HEK293 (cell line): ENCODE measurements at regions not wholly inside any gene's neighbourhood (a gene's known extent, or its start where the extent isn't known, plus 50 kb on each side); places are given as distances from the start of the nearest gene placed in this dataset.

Experiments used
- CTCF ChIA-PET: fragments of 350-600 bp; formaldehyde crosslinking; extraction: SDS; loops from one replicate; lab custom pipeline; 2021; ENCODE audit warnings: antibody characterized with exemption; lab: Yijun Ruan, JAX
- POLR2A ChIA-PET: fragments of 300-600 bp; formaldehyde crosslinking; extraction: SDS; loops from one replicate; lab custom pipeline; 2020; ENCODE audit warnings: antibody characterized with exemption, inconsistent platforms; lab: Yijun Ruan, JAX
- H3K27ac ChIP-seq: fragments of 200-500 bp; sonication (Bioruptor generic); 2 replicates; pipeline ENCODE4 v1.5.1; 2014; ENCODE audit warnings: low read depth, low read length, control low read depth, inconsistent platforms; ENCODE audit errors: extremely low read depth
- H3K36me3 ChIP-seq, 2 experiments: fragments of 200-500 bp in 1 of 2; sonication (Bioruptor generic) in 1 of 2; 1 replicate in 1 of 2; 2 replicates in 1 of 2; pipeline ENCODE4 v1.5.1; 2014 to 2017; ENCODE audit warnings: inconsistent platforms in 2 of 2, low read length in 2 of 2; ENCODE audit not compliant: control insufficient read depth in 2 of 2, insufficient read depth in 1 of 2
- H3K4me1 ChIP-seq: fragments of 200-500 bp; sonication (Bioruptor generic); 2 replicates; pipeline ENCODE4 v1.5.1; 2014; ENCODE audit warnings: mild to moderate bottlenecking, low read length, inconsistent platforms; ENCODE audit not compliant: control insufficient read depth, insufficient read depth
- H3K4me3 ChIP-seq: 2 replicates; pipeline ENCODE4 v1.5.1; 2011; ENCODE audit warnings: low read depth, mild to moderate bottlenecking, control low read depth, low read length, moderate library complexity
- H3K9me3 ChIP-seq: fragments of 200-500 bp; sonication (Bioruptor generic); 2 replicates; pipeline ENCODE4 v1.5.1; 2014; ENCODE audit warnings: low read depth, low read length, inconsistent platforms; ENCODE audit not compliant: control insufficient read depth, insufficient read depth
- GLIS1 ChIP-seq: fragments of 450-650 bp; formaldehyde crosslinking; IDR thresholded peaks from 2 replicates; pipeline ENCODE4 v1.5.1; 2016; ENCODE audit warnings: missing biosample characterization, missing genetic modification characterization
- KLF10 ChIP-seq: fragments of 450-650 bp; IDR thresholded peaks from 2 replicates; pipeline ENCODE4 v1.5.1; 2018; ENCODE audit warnings: missing biosample characterization, mild to moderate bottlenecking, missing genetic modification characterization
- MYNN ChIP-seq: fragments of 450-650 bp; formaldehyde crosslinking; IDR thresholded peaks from 2 replicates; pipeline ENCODE4 v1.5.1; 2016; ENCODE audit warnings: missing biosample characterization, missing genetic modification characterization, borderline replicate concordance
- SCRT1 ChIP-seq: fragments of 450-650 bp; formaldehyde crosslinking; IDR thresholded peaks from 2 replicates; pipeline ENCODE4 v1.5.1; 2016; ENCODE audit warnings: missing biosample characterization, missing genetic modification characterization, borderline replicate concordance
- SP3 ChIP-seq: fragments of 450-650 bp; formaldehyde crosslinking; IDR thresholded peaks from 2 replicates; pipeline ENCODE4 v1.5.1; 2016; ENCODE audit warnings: missing biosample characterization, missing genetic modification characterization
- ZBTB1 ChIP-seq: fragments of 450-650 bp; formaldehyde crosslinking; IDR thresholded peaks from 2 replicates; pipeline ENCODE4 v1.5.1; 2016; ENCODE audit warnings: missing biosample characterization, missing genetic modification characterization
- ZBTB21 ChIP-seq: fragments of 450-650 bp; formaldehyde crosslinking; IDR thresholded peaks from 2 replicates; pipeline ENCODE4 v1.5.1; 2017; ENCODE audit warnings: missing biosample characterization, missing genetic modification characterization
- ZBTB7A ChIP-seq: fragments of 450-650 bp; formaldehyde crosslinking; IDR thresholded peaks from 2 replicates; pipeline ENCODE4 v1.5.1; 2016; ENCODE audit warnings: low read depth, missing biosample characterization, missing genetic modification characterization
- ZFP41 ChIP-seq: fragments of 450-650 bp; formaldehyde crosslinking; IDR thresholded peaks from 2 replicates; pipeline ENCODE4 v1.5.1; 2016; ENCODE audit warnings: missing biosample characterization, missing genetic modification characterization, borderline replicate concordance
- ZNF169 ChIP-seq: fragments of 450-650 bp; formaldehyde crosslinking; IDR thresholded peaks from 2 replicates; pipeline ENCODE4 v1.5.1; 2016; ENCODE audit warnings: missing biosample characterization, missing genetic modification characterization
- ZNF221 ChIP-seq: fragments of 450-650 bp; formaldehyde crosslinking; IDR thresholded peaks from 2 replicates; pipeline ENCODE4 v1.5.1; 2017; ENCODE audit warnings: missing biosample characterization, missing genetic modification characterization, borderline replicate concordance
- ZNF341 ChIP-seq: fragments of 450-650 bp; formaldehyde crosslinking; IDR thresholded peaks from 2 replicates; pipeline ENCODE4; 2016; ENCODE audit warnings: low read depth, missing biosample characterization, missing genetic modification characterization
- ZNF37A ChIP-seq: fragments of 450-650 bp; IDR thresholded peaks from 2 replicates; pipeline ENCODE4 v1.5.1; 2018; ENCODE audit warnings: missing biosample characterization, missing genetic modification characterization
- ZNF404 ChIP-seq: fragments of 450-650 bp; formaldehyde crosslinking; IDR thresholded peaks from 2 replicates; pipeline ENCODE4 v1.5.1; 2017; ENCODE audit warnings: missing biosample characterization, missing genetic modification characterization
- ZNF521 ChIP-seq: fragments of 450-650 bp; formaldehyde crosslinking; IDR thresholded peaks from 2 replicates; pipeline ENCODE4 v1.5.1; 2017; ENCODE audit warnings: missing biosample characterization, mild to moderate bottlenecking, missing genetic modification characterization
- ZNF530 ChIP-seq: fragments of 450-650 bp; formaldehyde crosslinking; IDR thresholded peaks from 2 replicates; pipeline ENCODE4 v1.5.1; 2016; ENCODE audit warnings: low read depth, missing biosample characterization, missing genetic modification characterization
- ZNF558 ChIP-seq: fragments of 450-650 bp; formaldehyde crosslinking; IDR thresholded peaks from 2 replicates; pipeline ENCODE4 v1.5.1; 2016; ENCODE audit warnings: missing biosample characterization, missing genetic modification characterization
- ZNF561 ChIP-seq: fragments of 450-650 bp; IDR thresholded peaks from 2 replicates; pipeline ENCODE4 v1.5.1; 2018; ENCODE audit warnings: missing biosample characterization, missing genetic modification characterization, borderline replicate concordance
- ZNF654 ChIP-seq: fragments of 450-650 bp; formaldehyde crosslinking; IDR thresholded peaks from 2 replicates; pipeline ENCODE4 v1.5.1; 2016; ENCODE audit warnings: low read depth, missing biosample characterization, missing genetic modification characterization
- ZNF76 ChIP-seq: fragments of 450-650 bp; formaldehyde crosslinking; IDR thresholded peaks from 2 replicates; pipeline ENCODE4; 2016; ENCODE audit warnings: low read depth, missing biosample characterization, missing genetic modification characterization, borderline replicate concordance
- ZNF792 ChIP-seq: fragments of 450-650 bp; formaldehyde crosslinking; IDR thresholded peaks from 2 replicates; pipeline ENCODE4 v1.5.1; 2016; ENCODE audit warnings: missing biosample characterization, missing genetic modification characterization
- ZXDB ChIP-seq: fragments of 450-650 bp; formaldehyde crosslinking; IDR thresholded peaks from 2 replicates; pipeline ENCODE4 v1.5.1; 2016; ENCODE audit warnings: missing biosample characterization, missing genetic modification characterization
- TF ChIP-seq, protein P1 (sequence below): fragments of 450-650 bp; formaldehyde crosslinking; IDR thresholded peaks from 2 replicates; pipeline ENCODE4 v1.5.1; 2016; ENCODE audit warnings: missing biosample characterization, missing genetic modification characterization

DNA sequence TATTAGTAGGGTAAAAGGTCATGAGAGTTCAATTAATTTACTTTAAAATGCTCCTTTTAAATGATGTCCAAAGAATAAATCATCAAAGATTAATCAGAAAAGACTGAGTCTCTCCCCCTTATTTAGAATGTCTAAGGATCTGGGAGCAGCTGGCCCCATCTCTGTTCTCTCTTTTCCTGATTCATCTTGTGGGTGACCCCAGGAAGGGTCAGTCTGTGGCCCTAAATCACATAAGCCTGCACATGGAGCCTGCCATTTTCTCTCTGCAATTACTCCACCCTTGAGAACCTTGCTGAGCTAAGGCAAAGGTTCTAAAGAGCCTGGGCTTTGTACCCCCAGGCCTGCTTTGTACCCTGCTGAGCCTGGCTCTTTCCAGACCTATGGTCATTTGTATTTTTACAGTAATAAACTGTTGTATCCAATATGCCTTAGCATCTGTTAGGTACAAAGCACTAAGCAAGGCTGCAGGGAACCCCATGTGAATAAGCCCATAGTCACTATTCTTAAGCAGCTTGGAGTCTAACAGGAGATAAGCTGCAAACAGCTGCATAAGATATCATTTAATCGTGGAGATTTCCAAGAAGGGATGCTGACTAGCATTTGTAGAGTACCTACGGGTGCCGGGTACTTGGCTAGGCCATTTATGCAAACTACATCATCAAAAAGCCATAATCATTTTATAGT, 431.0 kb upstream of the MARCKS start:
- CTCF ChIA-PET, result interaction anchor here (0.6 to 0.7 kb wide), 4 partner anchors 10 to 430 kb away, joined by 3 to 4 read pairs (median 4); no protein-coding TSS in a partner anchor
- no peaks in the 10 kb centered on the region for H3K4me1 ChIP-seq
- no peak for TF ChIP-seq ZFP41
- no peak for TF ChIP-seq SCRT1 (tag by site-specific recombination)
- no peak for TF ChIP-seq ZNF561 (tag by site-specific recombination)
- TF ChIP-seq ZNF221 (tag by site-specific recombination), result no peak
- TF ChIP-seq ZNF341 (tag by site-specific recombination), result no peak
- TF ChIP-seq ZNF558 (tag by site-specific recombination), result no peak
- no peak for TF ChIP-seq ZNF37A (tag by site-specific recombination)
- TF ChIP-seq ZNF76 (tag by site-specific recombination), result no peak
- TF ChIP-seq, all 188 proteins: peak for 0
- POLR2A ChIA-PET, result no interaction called here
- Histone ChIP-seq H3K27ac (no peak overlapping the region), H3K4me3 (no peak overlapping the region), H3K9me3 (no peaks in the 10 kb centered on the region), H3K36me3 (no peaks in the 10 kb centered on the region)

DNA sequence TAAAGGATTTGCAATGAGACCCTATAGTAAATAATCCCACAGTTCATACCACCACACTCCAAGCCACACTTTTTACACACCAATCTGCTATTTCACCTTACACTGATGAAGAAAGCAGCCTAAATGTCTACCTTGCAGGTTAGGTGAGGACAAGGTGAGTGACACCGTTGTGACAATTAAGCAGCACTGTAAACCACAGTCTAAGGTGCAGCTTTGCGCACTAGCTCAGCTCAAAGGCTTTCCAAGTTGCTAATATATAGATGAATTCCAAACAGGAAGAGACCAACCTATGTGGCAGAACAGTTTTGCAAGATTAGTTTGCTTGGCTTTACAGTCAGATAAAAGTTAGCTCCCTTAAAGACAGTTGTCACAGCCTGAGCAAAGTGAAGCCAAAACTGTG, 429.5 kb upstream of the MARCKS start:
- POLR2A ChIA-PET, result no interaction called here

DNA sequence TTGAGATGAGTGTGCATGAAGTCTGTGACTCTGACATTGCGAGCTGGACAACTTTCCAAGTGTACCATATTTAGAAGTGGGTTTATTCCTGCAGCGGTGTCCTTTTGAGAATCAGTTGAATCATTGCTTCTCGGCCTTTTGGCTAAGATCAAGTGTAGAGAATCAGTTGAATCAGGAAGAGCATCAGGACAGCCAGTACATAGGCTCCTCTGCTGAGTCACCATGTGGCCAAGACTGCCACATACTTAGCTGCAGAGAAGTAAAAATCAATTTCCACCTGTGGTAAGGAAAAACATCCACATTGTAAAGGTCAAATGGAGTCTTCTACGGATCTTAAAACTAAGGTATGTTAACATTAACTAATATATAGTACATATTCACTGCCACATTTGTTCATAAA, 428.4 kb upstream of the MARCKS start:
- ChIA-PET POLR2A (no interaction called here), CTCF (no interaction called here)
- Histone ChIP-seq H3K36me3 (no peaks in the 10 kb centered on the region), H3K27ac (no peak overlapping the region), H3K9me3 (no peaks in the 10 kb centered on the region)
- TF ChIP-seq ZBTB1 (tag by site-specific recombination), result no peak
- TF ChIP-seq ZNF654 (tag by site-specific recombination), result no peak
- no peak for TF ChIP-seq MYNN (tag by site-specific recombination)
- TF ChIP-seq SP3 (tag by site-specific recombination), result no peak
- TF ChIP-seq, all 188 proteins: peak for 0
- Histone ChIP-seq H3K4me3 (no peak overlapping the region), H3K4me1 (no peaks in the 10 kb centered on the region)

More for the DNA sequence above, 429.5 kb upstream of the MARCKS start:
- CTCF ChIA-PET, result no interaction called here
- no peaks in the 10 kb centered on the region for H3K36me3 ChIP-seq
- H3K4me1 ChIP-seq, result no peaks in the 10 kb centered on the region
- TF ChIP-seq ZNF404 (tag by site-specific recombination) (no peak), ZBTB21 (tag by site-specific recombination) (no peak), ZNF521 (tag by site-specific recombination) (no peak), ZFP41 (no peak), KLF10 (no peak), ZNF341 (tag by site-specific recombination) (no peak), ZNF792 (tag by site-specific recombination) (no peak), ZNF169 (tag by site-specific recombination) (no peak), ZBTB7A (tag by site-specific recombination) (no peak), ZXDB (tag by site-specific recombination) (no peak), GLIS1 (tag by site-specific recombination) (no peak), ZNF530 (tag by site-specific recombination) (no peak)
- TF ChIP-seq, protein P1, sequence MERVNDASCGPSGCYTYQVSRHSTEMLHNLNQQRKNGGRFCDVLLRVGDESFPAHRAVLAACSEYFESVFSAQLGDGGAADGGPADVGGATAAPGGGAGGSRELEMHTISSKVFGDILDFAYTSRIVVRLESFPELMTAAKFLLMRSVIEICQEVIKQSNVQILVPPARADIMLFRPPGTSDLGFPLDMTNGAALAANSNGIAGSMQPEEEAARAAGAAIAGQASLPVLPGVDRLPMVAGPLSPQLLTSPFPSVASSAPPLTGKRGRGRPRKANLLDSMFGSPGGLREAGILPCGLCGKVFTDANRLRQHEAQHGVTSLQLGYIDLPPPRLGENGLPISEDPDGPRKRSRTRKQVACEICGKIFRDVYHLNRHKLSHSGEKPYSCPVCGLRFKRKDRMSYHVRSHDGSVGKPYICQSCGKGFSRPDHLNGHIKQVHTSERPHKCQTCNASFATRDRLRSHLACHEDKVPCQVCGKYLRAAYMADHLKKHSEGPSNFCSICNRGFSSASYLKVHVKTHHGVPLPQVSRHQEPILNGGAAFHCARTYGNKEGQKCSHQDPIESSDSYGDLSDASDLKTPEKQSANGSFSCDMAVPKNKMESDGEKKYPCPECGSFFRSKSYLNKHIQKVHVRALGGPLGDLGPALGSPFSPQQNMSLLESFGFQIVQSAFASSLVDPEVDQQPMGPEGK, result no peak
- no peaks in the 10 kb centered on the region for H3K9me3 ChIP-seq
- H3K27ac ChIP-seq, result no peak overlapping the region
- no peak overlapping the region for H3K4me3 ChIP-seq
